Thyroid gland (tissue), 4 donors: ENCODE measurements at regions not wholly inside any gene's neighbourhood (a gene's known extent, or its start where the extent isn't known, plus 50 kb on each side); places are given as distances from the start of the nearest gene placed in this dataset.

Experiments used
- DNase-seq, 2 donors: peaks; one replicate each; pipeline ENCODE4 v3.0.0-alpha.2; 2019
- H3K27ac ChIP-seq, 3 donors: fragments of 200-600 bp; sonication (generic); 1 replicate in 2 of 3; 2 replicates in 1 of 3; pipeline ENCODE4 v1.5.1; 2016 to 2019; ENCODE audit warnings: mild to moderate bottlenecking in 1 of 3, moderate library complexity in 1 of 3
- H3K27me3 ChIP-seq: fragments of 200-600 bp; sonication (generic); one replicate; pipeline ENCODE4 v1.5.1; 2019
- H3K36me3 ChIP-seq, 2 donors: fragments of 200-600 bp; sonication (generic); one replicate each; pipeline ENCODE4 v1.5.1; 2016 to 2019
- H3K4me1 ChIP-seq, 2 donors: fragments of 200-600 bp; sonication (generic); one replicate each; pipeline ENCODE4 v1.5.1; 2017 to 2019
- H3K4me3 ChIP-seq, 3 donors: fragments of 200-600 bp; sonication (generic); replicated peaks in 1 of 3; 1 replicate in 2 of 3; 2 replicates in 1 of 3; pipeline ENCODE4 v1.5.1; 2016; ENCODE audit warnings: mild to moderate bottlenecking in 1 of 3
- H3K9me3 ChIP-seq: fragments of 200-600 bp; sonication (generic); one replicate; pipeline ENCODE4 v1.5.1; 2017
- CTCF ChIP-seq, 6 experiments: fragments of 200-600 bp in 3 of 6; fragments of 450-650 bp in 3 of 6; sonication (generic) in 3 of 6; IDR thresholded peaks; one replicate each; pipeline ENCODE4 v1.5.1; 2016 to 2019; ENCODE audit warnings: antibody characterized with exemption in 6 of 6, mild to moderate bottlenecking in 2 of 6, inconsistent platforms in 1 of 6, moderate library complexity in 1 of 6
- POLR2A ChIP-seq, 2 donors: fragments of 450-650 bp; IDR thresholded peaks; one replicate each; pipeline ENCODE4 v1.6.1; 2017; ENCODE audit warnings: antibody characterized with exemption in 2 of 2, mild to moderate bottlenecking in 2 of 2, moderate library complexity in 1 of 2
- WGBS, 2 donors: methylation state at CpG; one replicate each; pipeline ENCODE4 v1.1.5; 2017; 5-methylcytosine and 5-hydroxymethylcytosine counted together
- intact Hi-C: fragments of 100-400 bp; cut with DNase I; formaldehyde crosslinking; loops from one replicate; pipeline ENCODE4 v1.15.1; 2023

- H3K9me3 ChIP-seq = no peaks in the 10 kb centered on the region
- 24 to 27% methylated on average over 7 of the region's 7 CpGs for WGBS, 2 donors
- DNase-seq = no peak
- H3K4me1 ChIP-seq = peaks cover 6 to 15% of the 10 kb centered on the region in 2 donors
- H3K4me3 ChIP-seq = no peak overlapping the region
- no peaks in the 10 kb centered on the region for H3K36me3 ChIP-seq
- no peak for TF ChIP-seq CTCF (IDR thresholded peaks at IDR 0.05)
- TF ChIP-seq POLR2A (IDR thresholded peaks at IDR 0.05) = no peak
- no peaks in the 10 kb centered on the region for H3K27me3 ChIP-seq
- intact Hi-C loops = no loop called here
- H3K27ac ChIP-seq = peak overlapping the region in 2 of 3 donors; percentile 28 to 36
These were observed 251.1 kb upstream of the SMIM21 start for GRCh38 chr18:75678627-75679026.

GRCh38 chr18:75677696-75678455, 250.4 kb upstream of the SMIM21 start:
- TF ChIP-seq CTCF (IDR thresholded peaks at IDR 0.05) = no peak
- TF ChIP-seq POLR2A (IDR thresholded peaks at IDR 0.05) = no peak
- DNase-seq = no peak
- intact Hi-C loops = no loop called here
- peaks cover 6 to 15% of the 10 kb centered on the region in 2 donors for H3K4me1 ChIP-seq
- H3K27ac ChIP-seq = peak overlapping the region in 2 of 3 donors; percentile 28 to 36
- no peaks in the 10 kb centered on the region for H3K27me3 ChIP-seq
- 43 to 61% methylated on average over 2 of the region's 2 CpGs for WGBS, 2 donors
- H3K36me3 ChIP-seq = no peaks in the 10 kb centered on the region
- no peak overlapping the region for H3K4me3 ChIP-seq
- H3K9me3 ChIP-seq = no peaks in the 10 kb centered on the region

GRCh38 chr18:75660932-75661331, 233.4 kb upstream of the SMIM21 start:
- Histone ChIP-seq H3K27ac (no peak overlapping the region), H3K9me3 (no peaks in the 10 kb centered on the region), H3K4me1 (no peaks in the 10 kb centered on the region), H3K27me3 (no peaks in the 10 kb centered on the region), H3K36me3 (no peaks in the 10 kb centered on the region), H3K4me3 (no peak overlapping the region)
- DNase-seq = no peak
- 77% methylated on average over 1 of the region's 1 CpG for WGBS, 2 donors
- TF ChIP-seq POLR2A (IDR thresholded peaks at IDR 0.05) (no peak), CTCF (IDR thresholded peaks at IDR 0.05) (no peak)
- intact Hi-C loops = no loop called here

GRCh38 chr18:75659535-75660023, 232.1 kb upstream of the SMIM21 start:
- Histone ChIP-seq H3K9me3 (no peaks in the 10 kb centered on the region), H3K27ac (no peak overlapping the region), H3K36me3 (no peaks in the 10 kb centered on the region), H3K4me3 (no peak overlapping the region), H3K4me1 (peaks cover 6 to 10% of the 10 kb centered on the region in 2 donors), H3K27me3 (no peaks in the 10 kb centered on the region)
- DNase-seq = no peak
- no peak for TF ChIP-seq POLR2A (IDR thresholded peaks at IDR 0.05)
- no peak for TF ChIP-seq CTCF (IDR thresholded peaks at IDR 0.05)
- intact Hi-C loops = no loop called here

- Histone ChIP-seq H3K9me3 (no peaks in the 10 kb centered on the region), H3K4me1 (peaks cover 6 to 10% of the 10 kb centered on the region in 2 donors), H3K36me3 (no peaks in the 10 kb centered on the region), H3K4me3 (no peak overlapping the region), H3K27ac (no peak overlapping the region), H3K27me3 (no peaks in the 10 kb centered on the region)
- 52 to 54% methylated on average over 5 of the region's 5 CpGs for WGBS, 2 donors
- intact Hi-C loops = no loop called here
- TF ChIP-seq POLR2A (IDR thresholded peaks at IDR 0.05) = no peak
- TF ChIP-seq CTCF (IDR thresholded peaks at IDR 0.05) = no peak
- DNase-seq = no peak
These were observed 230.8 kb upstream of the SMIM21 start for GRCh38 chr18:75658330-75658729.
